Activated CD4-positive, alpha-beta T cell treated with anti-CD3 and anti-CD28 coated beads for 48 hours (primary cell): ENCODE measurements at regions not wholly inside any gene's neighbourhood (a gene's known extent, or its start where the extent isn't known, plus 50 kb on each side); places are given as distances from the start of the nearest gene placed in this dataset.
"Not testable (repeated sequence)": the region's sequence is repeated elsewhere in the genome, so short reads cannot be mapped to it uniquely, and the experiment has no call there.

Source experiments
- DNase-seq: peaks from one replicate; pipeline ENCODE4 v3.0.0-alpha.2; 2020

DNA sequence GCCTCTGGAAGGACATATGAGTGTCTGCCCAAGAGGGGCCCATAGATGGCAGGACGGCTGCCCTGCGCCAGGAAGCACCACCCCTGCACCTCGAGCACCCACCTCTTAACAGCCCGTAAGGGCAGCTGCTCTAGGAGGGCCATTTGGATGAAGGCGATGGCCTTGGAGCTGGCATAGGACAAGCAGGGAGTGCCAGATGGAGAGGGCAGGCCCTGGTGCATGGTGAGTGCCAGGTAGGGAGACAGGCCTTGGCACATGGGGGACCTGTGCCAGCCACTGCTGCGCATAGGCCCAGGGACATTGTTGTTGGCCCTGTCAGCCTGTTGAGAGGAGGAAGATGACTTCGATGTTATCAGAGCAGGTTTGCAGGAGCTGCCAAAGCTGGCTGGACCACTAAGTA lies 134.2 kb downstream of the SLC25A46 start:
- DNase-seq: no peak

DNA sequence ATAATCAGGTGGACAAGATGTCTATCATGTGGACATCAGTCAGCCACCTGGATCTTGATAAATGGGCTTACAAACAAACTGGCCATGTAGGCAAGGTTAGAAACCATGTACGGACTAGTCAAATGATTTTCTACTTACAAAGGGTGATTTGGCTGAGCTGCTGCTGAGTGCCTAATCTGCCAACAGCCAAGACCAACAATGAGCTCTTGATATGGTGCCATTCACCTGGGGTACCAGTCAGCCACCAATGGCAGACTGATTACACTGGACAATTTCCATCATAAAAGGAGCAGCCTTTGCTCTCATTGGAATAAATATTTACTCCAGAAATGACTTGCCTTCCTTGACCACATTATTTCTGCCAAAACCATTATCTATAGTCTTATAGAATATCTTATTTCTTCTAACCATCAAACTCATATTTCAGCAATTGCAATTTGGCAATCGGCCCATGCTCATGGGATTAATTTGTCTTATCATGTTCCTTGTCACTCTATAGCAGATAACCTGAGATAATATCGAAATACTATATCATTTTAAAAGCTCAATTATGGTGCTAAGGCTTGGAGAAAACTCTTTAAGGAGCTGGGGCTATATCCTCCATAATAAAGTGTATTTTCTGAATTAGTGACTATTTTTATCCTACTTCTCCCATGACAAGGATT lies 135.1 kb downstream of the SLC25A46 start:
- no peak for DNase-seq

DNA sequence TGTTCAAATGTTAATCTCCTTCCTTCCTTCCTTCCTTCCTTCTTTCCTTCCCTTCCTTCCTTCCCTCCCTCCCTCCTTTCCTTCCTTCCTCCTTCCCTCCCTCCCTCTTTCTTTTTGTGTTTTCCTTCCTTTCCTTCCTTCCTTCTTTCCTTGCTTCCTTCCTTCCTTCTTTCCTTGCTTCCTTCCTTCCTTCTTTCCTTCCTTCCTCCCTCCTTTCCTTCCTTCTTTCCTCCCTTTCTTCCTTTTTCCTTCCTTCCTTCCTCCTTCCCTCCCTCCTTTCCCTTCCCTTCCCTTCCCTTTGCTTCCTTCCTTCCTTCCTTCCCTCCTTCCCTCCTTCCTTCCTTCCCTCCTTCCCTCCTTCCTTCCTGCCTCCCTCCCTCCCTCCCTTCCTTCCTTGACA lies 136.3 kb downstream of the SLC25A46 start:
- DNase-seq: not testable (repeated sequence)

DNA sequence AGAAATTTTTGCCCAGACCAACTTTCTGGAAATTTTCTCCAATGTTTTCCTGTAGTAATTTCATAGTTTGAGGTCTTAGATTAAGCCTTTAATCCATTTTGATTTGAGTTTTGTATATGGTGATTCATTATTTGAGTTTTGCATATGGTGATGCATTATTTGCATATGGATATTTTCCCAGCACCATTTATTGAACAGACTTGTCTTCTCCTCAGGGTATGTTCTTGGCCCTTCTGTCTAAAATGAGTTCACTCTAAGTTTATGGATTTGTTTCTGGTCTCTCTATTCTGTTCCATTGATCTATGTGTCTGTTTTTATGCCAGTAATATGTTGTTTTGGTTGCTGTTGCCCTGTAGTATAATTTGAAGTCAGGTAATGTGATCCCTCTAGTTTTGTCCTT lies 139.3 kb downstream of the SLC25A46 start:
- DNase-seq: no peak

DNA sequence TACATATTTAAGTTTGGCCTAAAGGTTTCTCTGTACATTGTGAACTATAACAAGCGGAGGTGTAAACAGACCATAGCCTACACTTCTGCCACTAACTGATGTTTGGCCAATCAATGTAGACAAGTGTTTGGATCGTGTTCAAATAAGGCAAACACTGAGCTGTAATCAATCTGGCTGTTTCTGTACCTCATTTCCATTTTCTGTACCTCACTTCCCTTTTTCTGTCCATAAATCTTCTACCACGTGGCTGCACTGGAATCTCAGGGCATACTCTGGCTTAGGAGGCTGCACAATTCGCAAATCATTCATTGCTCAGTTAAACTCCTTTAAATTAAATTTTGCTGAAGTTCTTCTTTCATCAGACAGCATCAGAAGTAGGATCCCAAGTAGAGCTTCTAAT lies 140.9 kb downstream of the SLC25A46 start:
- DNase-seq: no peak

DNA sequence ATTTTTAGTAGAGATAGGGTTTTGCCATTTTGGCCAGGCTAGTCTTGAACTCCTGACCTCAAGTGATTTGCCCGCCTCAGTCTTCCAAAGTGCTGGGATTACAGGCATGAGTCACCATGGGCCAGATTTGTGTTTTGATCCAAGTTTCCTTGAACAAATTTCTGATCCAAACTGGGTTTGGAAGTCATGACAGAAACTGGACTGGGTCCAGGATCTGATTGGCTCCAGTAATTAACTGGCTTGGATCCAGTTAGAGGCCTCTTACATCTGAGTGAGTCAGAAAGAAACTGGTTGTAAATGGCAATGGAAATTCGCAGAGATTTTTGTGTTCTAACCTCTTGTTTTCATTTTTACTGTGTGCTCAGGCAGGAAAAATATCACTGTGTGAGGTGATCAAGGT lies 141.6 kb downstream of the SLC25A46 start:
- DNase-seq: no peak

DNA sequence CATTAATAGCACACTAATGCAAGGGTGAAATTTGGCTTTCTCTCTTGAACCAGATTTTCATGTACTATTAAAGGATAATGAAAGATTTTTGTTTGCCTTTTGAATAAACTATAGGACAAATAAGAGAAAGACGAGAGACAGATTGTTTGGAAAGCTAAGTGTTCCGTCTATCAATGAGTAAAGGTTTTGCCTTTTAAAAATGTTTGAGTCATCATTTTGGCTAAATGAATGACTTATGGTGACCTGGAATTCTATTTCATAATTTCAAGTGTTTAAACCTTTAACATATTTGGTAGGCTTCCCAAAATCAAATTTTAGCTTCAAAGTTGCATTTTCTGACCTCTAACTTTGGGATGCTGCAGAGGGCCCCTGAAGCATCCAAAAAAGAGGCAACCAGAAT lies 145.2 kb downstream of the SLC25A46 start:
- no peak for DNase-seq

DNA sequence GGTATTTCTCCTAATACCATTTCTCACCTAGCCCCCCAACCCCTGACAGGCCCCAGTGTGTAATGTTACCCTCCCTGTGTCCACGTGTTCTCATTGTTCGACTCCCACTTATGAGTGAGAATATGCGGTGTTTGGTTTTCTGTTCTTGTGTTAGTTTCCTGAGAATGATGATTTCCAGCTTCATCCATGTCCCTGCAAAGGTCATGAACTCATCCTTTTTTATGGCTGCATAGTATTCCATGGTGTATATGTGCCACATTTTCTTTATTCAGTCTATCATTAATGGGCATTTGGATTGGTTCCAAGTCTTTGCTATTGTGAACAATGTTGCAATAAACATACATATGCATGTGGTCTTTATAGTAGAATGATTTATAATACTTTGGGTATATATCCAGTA lies 148.4 kb downstream of the SLC25A46 start:
- not testable (repeated sequence) for DNase-seq

DNA sequence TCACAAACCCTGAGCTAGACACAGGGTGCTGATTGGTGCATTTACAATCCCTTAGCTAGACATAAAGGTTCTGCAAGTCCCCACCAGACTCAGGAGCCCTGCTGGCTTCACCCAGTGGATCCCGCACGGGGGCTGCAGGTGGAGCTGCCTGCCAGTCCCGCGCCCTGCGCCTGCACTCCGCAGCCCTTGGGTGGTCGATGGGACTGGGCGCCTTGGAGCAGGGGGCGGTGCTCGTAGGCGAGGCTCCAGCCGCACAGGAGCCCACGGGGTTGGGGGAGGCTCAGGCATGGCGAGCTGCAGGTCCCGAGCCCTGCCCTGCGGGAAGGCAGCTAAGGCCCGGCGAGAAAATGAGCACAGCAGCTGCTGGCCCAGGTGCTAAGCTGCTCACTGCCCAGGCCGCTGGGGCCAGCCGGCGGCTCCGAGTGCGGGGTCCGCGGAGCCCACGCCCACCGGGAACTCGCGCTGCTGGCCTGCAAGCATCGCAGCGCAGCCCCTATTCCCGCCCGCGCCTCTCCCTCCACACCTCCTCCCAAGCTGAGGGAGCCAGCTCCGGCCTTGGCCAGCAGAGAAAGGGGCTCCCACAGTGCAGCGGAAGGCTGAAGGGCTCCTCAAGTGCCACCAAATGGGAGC lies 155.2 kb downstream of the SLC25A46 start:
- not testable (repeated sequence) for DNase-seq

DNA sequence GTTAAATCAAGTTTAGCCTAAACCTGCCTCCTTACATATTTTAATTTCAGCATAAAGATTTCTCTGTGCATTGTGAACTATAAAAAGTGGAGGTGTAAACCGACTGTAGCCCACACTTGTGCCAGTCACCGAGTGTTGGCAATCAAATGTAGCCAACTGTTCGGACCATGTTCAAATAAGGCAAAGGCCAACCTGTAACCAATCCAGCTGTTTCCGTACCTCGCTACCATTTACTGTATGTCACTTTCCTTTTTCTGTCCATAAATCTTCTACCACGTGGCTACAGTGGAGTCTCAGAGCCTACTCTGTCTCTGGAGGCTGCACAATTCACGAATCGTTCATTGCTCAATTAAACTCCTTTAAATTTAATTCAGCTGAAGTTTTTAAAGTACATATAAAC lies 156.0 kb downstream of the SLC25A46 start:
- DNase-seq: no peak

DNA sequence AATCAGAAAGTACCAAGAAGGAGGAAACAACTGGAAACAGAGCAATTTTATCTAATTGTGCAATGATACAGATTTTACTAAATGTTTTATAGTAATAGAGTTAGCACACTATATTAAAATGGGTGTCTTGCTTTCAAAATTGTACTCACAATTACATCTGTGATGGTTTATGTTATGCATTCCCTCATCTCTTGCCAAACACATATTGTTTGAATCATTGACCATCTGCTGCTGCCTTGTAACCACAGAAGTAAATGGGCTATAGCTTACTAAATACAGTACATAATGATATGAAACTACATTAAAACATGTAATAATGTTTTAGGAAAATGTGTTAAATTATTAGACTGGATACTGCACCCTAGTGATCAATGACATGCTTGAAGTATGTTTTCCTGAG lies 158.1 kb downstream of the SLC25A46 start:
- no peak for DNase-seq

DNA sequence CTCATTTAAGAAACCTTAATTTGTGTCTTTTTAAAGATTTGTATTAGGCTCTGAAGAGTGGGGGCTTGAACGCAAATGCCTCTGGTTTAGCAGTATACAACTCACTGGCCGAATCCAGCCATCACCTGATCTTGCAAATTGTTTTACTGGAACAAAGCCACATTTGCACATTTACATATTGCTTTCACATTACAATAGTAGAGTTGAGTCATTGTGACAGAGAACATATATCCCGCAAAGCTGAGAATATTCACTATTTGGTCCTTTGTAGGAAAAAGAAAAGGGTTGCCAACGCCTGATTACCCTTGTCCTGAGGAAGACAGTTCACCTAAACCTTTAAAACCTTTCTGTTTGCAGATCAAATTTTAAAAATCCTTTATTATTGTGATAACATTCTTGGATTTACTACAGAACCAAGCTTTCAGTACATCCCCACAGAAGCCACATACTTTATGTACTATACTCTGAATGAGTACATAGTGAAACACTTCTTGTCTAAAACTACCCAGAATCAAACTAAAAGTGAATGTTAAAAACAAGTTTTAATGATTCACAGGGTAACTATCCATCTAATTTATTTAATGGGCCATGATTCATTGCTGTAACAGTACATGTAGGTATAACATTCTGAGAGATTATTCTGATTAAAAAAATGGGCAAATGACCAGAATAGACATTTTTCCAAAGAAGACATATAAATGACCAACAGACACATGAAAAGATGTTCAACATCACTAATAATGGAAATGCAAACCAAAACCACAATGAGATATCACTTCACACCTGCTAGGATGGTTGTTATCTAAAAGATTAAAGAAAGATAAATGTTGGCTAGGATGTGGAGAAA lies 161.0 kb downstream of the SLC25A46 start:
- no peak for DNase-seq

DNA sequence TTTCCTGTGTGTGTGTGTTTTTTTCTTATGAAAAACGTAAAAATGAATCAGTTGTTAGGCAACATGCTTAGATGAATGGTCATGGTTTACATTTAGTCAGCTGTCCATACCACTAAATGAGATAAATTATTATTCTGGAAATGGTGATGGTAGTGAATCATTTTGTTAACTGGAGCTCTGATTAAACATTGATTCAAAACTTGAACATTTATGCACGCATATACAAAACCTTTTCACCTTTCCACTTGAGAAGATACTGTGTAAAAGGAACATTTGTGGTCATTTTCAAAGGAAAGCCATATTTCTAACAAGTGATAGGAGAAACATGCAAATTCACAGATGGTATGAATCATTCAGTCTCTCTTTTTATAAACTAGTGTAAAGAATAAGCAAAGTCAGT lies 162.0 kb downstream of the SLC25A46 start:
- DNase-seq: no peak

DNA sequence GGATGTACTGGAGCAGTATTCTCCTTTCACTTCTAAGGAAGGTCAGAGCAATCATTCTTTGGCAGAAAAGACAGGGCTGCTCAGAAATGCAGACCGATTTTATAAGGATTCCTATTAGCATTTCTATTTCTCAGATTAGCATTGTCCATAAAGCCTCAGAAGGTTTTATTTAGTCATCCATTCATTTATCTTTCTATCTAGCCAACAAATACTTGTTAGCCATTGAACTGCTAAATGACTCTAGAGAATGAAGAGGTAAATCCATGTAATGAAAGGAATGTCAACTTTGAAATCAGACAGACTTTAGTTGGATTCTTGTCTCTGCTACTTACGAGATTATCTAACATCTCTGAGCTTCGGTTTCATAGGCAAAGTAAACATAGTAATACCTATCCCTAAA lies 165.2 kb downstream of the SLC25A46 start:
- no peak for DNase-seq

DNA sequence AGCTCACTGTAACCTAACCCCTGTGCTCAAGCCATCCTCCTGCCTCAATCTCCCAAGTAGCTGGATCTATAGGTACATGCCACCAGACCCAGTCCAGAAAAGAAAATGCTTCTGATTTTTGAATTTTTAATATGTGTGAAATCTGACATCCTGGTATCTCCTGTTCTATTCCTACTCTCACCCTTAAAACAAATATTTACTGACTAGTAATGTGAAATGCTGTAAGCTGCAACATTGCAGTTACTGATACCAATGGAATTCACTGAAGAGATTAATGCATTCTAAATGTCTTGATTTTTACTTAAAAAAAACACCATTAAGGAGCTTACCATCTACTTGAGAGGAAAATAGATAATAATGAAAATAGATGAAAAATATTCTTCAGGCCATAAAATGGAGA lies 162.7 kb upstream of the TSLP start:
- DNase-seq: no peak

DNA sequence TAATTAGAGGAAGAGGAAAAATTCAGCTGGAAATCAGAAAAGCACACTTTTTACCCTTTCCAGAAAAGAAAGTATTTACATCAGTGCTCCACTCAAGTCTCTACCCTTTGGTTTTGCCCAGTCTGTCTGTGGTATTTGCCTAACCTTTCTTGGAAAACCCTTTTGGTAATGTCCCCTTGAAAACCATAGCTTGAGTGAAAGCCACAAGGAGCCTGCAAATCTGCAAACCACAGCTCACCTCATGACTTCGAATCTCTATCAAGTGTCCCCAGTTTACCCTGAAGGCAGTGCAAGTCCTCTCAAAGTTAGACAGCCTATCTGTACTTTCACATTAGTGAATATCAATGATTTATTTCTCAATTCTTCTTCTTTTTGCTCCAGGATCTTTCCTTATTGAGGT lies 162.1 kb upstream of the TSLP start:
- DNase-seq: no peak

DNA sequence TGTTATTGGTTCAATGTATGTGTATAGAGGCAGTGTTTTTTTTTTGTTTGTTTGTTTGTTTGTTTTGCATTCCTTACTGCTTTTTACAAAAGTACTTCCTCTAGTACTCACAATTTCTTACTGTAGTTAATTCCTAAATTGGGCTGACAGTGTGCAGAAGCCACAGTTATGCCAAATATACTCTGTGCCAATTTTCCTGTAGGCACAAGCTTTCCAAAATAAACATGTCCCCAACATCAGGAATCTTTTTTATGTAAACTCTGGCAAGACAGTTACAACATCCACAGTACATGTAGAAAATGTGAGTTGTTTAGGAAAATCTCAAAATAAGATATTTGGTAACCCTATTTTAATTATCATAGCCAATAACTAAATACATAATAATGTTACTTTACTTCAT lies 161.6 kb upstream of the TSLP start:
- no peak for DNase-seq

DNA sequence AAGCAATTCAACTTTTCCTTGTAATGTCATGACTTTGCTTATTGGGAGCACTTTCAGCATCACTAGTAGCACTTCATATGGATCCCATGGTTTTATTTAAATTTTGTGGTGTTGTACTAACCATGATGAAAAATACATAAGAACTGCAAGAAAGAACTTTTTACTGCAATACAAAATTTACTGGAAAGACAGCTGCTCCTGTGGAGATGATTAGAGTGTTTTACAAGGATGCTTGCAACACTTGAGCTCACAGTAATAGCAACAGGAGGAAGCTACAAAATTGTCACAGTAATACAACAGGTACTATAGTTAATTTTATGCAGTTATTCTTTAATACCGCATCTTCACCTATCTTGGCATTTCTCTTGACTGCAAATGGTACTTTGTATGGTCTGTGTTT lies 158.3 kb upstream of the TSLP start:
- no peak for DNase-seq

DNA sequence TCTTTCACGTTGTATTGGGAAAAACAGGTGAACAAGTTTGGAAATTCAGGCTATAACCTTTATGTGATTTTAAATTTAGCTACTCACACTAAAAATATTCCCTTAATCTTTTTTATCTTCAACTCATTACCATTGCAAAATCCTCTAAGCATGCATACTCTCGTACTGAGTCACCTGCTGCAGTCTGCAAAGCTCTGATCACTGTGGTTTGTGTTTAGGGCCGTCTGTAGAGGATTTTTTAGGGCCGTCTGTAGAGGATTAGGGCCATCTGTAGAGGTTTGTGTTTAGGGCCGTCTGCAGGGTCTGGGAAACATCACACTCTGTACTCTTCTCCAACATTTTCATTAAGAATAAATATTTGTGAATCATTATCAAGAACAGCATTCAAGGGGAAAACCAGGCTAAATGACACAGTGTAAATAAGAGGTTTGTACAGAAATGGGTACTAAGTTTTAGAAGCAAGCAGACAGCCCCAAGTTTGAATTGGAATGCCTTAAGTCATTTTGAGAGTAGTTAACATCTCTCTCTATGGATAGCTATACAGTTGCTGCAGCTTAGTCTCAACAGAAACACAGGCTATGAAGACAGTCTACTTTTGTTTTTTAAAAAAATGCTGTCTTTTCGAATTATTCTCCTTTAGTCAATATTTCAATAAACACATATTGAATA lies 155.0 kb upstream of the TSLP start:
- no peak for DNase-seq

DNA sequence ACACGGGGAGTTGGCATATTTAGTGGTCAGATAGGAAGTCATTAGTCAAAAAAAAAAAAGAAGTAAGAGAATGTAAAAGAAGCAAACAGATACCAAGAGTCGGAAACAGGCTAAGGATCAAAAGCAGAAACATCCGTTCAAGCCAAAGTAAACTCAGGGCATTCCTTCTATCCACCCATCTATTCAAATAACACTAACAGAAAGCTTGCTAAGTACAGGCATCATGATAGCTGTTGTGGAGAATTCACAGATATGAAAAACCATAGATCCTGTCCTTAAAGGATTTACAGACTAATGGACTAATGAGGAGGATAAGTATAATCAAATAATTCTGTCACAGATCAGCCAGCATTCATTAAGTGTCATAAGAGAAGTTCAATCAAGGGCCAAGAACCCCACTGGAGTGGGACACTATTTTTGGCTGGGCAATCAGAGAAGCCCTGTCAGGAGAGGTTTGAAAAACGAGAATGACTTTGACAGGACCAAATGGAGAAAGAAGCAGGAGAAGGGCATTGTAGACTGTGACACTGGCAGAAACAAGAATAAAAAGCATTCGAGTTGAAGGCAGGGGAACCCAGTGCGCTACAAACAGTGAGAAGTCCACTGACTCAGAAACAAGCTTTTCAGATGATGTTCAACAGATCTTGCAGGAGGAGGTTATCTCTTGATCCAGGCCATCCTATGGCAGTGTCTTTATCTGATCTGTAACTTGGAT lies 154.2 kb upstream of the TSLP start:
- DNase-seq: no peak

DNA sequence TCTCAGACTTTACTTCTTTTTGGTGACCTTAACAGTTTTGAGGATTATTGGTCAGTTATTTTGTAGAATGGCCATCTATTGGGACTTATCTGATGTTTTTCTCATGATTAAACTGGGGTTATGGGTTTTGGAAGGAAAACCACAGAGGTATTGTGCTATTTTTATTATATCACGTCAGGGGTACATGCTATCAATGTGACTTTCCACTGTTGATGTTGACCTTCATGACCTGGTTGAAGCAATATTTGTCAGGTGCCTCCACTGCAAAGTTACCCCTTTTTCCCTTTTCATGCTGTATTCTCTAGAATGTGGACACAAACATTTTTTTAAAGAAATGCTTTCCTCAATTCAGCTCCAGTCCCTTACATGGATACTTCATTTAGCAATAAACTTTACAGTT lies 152.8 kb upstream of the TSLP start:
- no peak for DNase-seq

DNA sequence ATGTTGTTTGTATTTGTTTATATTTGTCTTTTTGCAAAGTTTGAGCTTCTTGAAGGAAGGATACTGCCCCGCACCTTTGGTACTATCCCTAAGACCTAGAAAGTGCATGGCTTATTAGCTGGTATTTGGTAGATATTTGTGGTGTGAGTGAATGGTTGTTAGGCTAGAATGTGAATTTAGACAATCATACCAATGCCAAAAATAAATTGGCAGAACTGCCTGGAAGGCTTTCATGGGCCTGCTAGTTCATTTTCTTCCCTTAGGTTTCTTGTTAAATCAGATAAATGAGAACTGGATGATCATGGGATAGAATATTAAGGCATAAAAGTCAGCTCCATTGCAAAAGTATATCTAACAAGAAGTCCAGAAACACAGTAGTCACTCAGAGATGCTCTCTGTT lies 147.5 kb upstream of the TSLP start:
- DNase-seq: no peak

DNA sequence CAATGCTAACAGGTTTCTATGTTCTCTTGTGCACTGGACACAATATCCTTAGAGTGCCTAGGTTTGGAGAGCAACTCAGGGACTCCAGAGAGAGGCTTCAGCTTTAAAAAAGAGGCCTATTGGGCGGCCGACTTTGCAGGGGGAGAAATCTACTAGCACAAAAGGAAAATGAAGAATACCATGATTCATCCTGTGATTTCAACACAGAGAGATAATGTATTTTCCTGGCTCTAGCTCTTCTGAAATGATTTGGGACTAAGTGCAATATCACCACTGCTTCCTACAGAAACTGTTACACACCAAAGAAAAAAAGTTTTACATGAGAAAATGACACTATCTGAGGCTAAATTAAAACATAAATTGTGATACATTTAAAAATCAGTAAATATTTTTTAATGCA lies 146.1 kb upstream of the TSLP start:
- DNase-seq: no peak
